ENCODE measurements at regions not wholly inside any gene's neighbourhood (a gene's known extent, or its start where the extent isn't known, plus 50 kb on each side); places are given as distances from the start of the nearest gene placed in this dataset.

DNA sequence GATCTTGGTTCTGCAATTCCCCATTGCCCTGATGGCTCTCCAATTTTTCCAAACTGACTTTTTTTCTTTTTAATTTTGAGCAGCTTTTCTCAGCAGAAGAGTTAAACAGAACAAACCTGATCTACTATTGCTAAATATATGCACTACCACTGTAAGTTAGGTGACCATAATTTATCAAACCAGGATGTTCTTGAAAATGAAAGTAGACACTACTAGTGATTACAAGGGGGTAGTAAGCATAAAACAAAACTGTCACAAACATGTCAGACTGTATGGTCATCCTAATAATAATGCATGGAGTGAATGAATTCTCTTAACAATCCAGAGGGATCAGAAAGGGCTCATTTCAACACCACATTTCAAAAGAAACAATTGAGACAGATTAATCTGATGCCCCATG is 183.0 kb upstream of the FOXN3 start:
- DNase-seq, result no peak

DNA sequence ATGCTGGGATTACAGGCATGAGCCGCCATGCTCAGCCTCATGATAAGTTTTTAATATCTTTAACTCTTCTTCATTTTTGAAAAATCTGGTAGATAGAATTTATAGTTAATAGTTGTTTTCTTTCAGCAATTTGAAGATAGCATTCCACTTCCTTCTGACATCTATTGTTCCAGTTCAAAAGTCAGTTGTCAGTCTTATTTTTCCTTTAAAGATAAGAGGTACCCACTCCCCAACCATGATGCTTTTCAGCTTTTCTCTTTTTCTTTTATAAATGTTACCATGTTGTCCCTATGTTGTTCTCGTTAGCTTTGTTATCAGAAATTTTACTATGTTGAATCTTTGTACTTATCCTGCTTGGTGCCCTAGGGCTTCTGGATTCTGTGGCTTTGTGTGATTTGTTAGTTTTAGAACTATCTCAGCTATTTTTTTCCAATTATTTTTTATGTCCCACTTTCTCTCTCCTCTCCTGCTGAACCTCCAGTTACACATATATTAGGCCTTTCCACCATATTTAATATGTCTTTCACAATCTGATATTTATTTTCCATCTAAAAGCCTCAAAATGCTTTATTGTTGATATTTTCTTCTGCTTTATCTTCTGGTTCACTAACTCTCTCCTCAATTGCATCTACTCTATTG is 181.6 kb upstream of the FOXN3 start:
- DNase-seq, result no peak

DNA sequence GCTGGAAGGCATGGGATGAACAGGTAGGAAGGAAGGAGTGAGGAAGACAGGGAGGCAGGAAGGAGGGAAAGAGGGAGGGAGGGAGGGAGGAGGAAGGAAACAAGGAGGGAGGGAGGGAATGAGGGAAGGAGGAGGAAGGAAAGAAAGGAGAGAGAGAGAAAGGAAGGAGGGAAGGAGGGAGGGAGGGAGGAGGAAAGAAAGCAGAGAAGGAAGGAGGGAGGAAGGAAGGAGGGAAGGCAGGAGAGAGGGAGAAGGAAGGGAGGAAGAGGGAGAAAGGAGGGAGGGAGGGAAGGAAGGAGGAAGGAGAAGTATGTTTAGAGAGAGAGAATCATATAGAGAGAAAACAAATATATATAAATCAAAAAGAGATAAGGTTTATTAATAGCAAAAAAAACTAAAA is 175.9 kb upstream of the FOXN3 start:
- DNase-seq, result no peak

DNA sequence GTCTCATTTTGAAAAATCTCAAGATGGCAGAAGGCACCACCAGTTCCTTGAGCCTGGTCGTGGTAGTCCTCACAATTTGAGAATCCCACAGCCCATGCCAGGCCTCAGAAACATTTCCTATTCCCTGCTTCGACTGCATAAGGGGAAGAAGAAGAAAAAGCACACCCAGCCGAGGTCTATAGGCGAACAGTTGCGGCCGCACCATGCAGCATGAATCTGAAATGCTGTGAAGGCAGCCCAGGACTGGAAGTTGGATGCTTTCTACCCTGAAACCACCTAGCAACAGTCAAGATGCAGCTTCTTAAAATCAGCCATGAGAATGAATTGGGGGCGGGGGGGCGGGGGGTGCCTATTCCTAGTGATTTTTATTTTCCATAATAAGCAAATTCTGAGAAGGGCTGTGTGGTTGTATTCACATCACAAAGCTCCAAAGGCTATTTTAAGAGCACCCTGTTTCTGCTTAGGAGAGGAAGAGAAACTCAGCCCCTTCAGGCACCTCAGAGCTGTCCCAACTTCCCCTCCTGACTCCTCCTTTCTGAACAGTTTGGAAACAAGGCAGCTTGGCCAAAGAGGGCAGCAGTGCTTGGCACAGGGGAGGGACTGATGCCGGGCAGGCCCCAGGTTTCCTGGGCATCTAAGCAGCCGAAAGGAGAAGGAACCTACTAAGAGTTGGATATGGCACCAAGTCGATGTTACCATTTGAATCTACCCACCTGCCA is 172.5 kb upstream of the FOXN3 start:
- no peak for DNase-seq

DNA sequence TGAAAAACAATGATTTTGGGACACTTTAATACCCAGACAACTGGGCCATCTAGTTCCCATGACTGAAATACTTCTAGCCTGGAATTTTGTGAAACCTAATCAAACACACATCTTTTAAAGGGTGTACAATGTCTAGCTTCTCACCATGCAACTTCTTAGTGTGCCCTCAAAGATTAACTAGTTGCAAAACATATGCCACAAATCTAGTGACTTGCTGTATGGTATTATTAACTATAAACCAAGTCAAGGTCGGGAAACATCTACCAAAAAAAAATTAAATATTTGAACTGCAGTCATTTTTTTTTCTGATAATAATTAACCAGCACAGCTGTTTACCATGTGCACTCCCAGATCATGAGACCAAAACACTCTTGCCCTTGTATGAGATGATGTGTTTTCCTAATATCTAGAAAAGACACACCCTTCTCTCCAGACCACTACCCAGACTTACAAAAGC is 171.8 kb upstream of the FOXN3 start:
- no peak for DNase-seq

DNA sequence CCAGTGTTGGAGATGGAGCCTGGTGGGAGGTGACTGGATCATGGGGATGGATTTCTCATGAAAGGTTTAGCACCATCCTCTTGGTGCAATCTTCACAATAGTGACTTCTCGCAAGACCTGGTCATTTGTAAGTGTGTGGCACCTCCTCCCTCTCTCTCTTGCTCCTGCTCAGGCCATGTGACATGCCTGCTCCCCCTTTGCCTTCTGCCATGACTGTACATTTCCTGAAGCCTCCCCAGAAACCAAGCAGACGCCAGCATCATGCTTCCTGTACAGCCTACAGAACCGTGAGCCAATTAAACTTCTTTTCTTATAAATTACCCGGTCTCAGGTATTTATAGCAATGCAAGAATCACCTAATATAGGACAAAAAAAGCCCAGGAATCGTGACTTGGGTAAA is 171.0 kb upstream of the FOXN3 start:
- DNase-seq, result no peak

DNA sequence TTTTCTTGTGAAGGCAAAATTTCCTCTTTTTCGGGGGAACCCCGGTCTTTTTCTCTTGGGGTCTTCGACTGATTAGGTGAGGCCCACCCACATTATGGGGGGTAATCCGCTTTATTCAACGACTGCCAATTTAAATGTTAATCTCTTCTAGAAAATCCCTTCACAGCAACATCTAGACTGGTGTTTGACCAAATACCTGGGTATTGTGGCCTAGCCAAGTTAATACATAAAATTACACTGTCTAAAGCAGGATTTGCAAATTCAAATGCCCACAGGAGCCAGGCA is 170.0 kb upstream of the FOXN3 start:
- DNase-seq, result no peak

DNA sequence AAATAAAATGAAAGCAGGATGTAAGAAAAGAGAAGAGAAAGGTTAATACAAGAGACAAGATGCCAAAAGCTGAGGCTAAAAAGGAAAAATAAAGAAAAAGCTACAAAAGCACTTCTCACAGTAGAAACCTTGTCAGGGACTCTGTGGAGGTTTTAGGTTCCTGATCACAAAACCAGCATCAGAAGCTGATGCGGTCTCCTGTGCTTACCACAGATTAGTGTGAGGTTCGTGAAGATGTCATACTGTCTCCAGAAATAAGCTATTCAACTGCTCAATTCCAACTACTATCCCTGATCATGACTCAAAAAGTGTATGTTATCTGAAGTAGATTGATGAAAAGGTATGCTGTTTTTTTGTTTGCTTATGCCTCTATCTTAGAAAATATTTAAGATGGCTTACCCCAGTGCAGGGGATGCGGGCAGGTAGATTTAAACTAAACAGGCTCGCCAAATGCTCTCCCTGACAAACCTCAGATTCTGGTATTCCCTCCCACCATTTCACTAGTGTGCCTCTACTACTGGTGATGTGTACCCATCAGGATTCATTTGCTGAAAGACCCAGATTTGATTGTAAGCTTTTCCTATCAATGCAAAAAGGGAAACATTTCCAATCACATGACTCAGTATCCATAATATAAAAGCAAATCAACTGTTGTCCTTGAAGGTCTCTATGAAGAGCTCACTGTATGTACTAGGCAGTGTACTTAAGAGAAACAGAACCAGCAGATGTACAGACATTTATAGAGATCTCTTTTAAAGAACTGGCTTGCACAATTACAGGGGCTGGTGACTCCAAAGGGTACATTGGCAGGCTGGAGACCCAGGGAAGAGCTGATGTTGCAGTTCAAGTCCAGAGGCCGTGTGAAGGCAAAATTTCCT is 169.5 kb upstream of the FOXN3 start:
- no peak for DNase-seq

DNA sequence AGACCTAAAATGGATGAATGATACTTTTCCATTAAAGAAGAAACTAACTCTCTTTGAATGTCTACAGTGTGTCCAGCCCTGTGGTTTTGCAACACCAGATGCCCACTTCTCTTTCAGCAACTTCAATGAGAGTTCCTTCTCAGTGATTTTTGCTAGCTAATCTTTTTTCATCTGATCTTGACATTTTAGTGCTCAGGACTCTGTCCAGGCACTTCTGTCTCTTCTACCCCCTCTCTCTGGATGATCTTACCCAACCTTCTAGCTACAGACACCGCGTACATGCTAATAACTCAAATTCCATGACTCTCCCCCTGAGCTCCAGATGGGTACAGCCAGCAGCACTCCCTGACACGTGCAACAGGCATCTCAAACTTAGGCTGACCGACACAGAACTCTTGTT is 161.1 kb upstream of the FOXN3 start:
- DNase-seq, result no peak

DNA sequence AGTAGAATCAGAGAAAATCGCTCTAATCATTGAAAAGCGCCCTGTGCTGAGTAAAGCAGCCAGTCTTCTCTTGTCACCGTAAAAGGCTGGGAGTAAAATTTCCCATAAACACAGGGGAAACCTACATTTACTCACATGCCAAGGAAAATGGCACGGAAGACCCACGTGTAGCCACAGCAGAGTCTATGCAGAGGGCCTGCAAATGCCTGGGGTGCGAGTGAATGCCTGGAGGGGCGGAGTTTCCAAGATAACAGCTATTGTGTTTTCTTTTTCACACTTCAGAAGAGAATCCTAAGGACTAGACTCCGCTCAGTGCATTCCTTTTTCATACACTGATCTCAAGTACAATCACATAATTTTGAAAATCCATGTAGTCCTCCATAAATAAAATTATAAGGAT is 159.9 kb upstream of the FOXN3 start:
- DNase-seq, result no peak

DNA sequence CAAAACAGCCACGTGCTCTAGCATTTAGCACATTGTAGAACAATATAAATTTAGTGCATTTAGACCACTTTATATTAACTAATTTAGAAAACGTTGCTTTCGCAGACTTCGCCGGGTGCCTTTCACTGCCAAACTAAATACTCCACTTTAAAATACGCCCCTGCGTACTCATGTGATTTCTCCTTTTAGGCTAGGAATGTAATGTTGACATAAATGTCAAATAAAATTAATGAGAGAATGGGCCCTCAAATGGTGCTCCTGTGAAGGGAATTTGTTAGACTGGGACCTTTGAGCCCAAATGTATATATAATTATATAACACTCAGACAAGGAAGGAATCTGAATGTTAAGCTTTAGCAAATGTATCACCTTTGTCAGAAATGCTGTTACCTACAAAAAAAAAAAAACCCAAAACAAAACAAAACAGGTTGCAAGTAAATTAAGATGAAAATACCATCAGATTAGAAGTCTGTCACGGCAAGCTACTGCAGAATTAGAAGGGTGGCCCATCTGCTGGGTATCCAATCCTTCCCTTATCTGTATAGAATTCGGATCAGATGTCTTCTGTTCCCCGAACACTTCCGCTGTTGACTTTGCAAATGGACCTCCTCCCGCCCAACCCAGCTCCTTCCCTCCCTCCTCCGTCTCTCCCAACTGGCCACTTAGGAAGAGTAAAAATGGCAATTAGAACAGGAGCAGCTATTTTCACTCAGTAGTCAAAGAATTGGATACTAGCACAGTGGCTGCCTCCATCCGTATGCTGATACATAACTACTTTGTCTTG is 159.3 kb upstream of the FOXN3 start:
- DNase-seq, result no peak

DNA sequence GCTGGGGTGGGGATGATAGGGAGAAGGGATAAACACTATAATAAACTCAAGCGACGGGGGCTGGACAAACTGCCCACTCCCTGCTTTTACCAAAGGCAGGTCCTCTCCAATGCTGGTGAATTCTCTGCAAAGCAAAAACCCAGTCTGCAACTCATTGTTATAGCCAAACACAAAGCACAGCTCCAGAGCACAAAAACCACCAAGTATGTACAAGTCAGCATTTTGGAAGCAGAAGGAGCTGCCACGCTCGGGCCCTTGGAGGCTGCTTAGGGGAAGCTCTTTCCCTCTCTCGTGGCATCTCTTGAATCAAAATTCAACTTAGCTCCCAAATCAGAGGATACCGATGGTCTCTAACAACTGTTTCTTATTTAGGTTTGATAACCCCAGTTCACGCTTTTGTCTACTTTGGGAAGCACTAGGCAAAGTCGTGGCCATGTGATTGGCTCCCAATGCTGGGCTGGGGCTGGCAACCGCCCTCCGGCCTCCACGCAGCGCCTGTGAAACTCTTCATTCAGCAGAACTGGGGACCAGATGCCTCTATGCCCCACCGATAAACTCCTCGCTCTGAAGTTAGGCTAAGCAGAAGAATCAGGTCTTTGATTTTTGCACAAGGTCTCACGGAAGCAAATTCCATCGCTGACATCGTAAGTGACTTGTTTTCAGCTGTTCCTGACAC is 158.5 kb upstream of the FOXN3 start:
- DNase-seq, result no peak

DNA sequence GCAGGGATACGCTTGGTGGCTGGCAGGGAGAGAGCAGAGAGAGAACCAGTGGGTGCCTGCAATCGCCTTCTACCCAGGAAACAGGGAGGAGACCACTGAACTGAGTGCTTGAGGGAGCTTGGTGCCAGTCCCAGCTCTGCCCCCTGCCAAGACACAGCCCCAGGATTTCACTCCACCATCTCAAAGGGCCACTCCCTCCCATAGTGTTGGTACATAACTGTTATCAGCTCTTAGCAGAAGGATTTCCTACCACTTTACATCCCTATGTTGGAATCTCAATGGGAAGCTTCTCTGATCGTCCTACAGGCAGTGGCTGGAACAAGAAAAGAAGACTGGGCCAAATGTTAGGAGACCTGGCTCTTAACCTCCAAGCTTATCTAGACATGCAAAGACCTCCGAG is 157.4 kb upstream of the FOXN3 start:
- DNase-seq, result no peak

DNA sequence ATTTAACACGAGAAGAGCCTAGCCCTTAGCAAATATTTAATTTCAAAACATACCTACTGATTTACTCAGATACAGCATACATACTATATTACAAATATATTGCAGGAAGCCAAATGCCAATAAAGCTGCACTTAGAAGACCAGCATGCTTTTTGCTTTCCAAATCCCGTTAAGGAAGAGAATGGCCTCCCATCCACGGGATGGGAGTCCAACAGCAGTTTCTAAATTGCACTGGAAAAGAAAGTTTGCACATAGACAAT is 156.3 kb upstream of the FOXN3 start:
- no peak for DNase-seq

DNA sequence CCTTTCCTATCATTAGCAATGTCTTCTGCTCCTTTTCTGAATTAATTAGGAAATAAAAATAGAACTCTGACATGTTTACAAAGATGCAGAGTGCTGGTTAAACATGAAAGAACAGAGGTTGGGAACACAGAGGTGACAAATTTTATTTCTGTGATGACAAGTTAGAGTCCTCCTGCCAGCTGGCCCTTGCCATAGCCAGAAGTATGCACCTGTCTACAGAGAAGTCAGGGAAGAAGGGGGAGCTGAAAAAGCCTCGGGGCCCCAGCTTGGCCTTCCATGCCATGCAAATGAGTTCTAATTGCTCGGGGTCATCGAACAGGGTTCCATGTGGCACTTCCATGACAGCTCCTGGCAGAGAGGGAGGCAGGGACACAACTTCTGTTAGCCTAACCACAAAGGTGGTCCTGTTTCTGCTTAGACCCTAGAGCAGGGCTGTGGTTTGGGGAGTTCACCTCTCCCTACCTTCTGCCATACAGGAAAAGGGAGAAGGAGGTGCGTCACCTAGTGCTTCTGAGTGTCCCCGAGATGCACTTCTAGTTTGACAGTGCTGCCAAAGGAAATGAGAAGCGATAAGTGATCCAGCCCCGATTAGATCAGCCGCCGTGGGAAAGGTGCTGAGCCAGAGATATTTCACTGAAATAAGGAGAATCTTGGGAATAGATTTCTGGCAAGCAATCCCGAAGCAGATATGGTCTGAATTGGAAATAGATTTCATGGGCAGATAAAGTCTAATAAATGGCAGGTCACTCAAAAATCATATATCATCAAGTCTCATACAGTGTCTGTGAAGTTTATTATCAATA is 155.8 kb upstream of the FOXN3 start:
- DNase-seq, result no peak

DNA sequence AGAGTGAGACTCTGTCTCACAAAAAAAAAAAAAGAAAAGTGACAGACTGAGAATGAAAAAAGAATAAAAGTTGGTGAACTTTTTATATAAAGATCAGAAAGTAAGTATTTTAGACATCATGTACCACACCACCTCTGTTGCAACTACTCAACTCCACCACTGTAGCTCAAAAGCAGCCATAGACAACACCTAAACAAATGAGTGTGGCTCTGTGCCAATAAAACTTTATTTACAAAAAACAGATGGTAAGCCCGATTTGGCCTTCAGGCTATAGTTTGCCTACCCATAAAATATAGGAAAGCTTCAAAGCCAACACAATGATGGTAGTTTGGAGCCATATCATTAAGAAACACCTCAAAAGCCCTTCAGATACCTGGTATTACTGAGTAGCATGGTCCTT is 154.5 kb upstream of the FOXN3 start:
- no peak for DNase-seq

DNA sequence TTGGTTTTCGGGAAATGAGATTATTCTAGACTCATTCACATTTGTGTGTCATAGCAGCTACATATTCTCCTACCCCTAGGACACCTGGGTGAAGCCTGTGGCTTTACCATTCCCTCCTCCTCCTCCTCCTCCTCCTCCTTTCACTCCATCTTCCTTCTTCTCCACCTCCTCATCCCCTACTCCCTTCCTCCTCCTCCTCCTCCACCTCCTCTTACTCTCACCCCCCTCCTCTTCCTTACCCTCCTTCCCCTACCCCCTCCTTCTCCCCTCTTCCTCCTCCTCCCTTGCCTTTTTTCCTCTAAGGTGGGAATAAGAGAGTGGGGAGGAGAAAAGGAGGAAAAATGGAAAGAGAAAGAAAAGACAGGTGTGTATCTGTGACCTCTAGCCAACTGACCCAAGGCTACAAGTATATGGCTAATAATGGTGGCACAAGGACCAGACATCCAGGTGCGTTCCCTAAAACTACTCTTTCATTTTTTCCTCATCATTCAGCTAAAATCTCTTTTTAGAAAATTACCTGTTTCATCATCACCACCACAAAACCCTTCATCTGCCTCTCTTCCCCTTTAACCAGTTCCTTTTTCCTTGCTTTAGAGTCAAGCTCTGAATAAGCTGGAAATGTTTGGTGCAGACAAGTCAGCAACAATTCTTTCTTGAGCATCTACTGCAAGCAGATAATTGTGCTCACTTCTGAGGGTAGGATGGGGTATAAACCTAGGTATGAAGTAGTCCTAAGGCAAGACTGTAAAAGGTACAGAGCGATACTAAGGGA is 149.8 kb upstream of the FOXN3 start:
- no peak for DNase-seq

DNA sequence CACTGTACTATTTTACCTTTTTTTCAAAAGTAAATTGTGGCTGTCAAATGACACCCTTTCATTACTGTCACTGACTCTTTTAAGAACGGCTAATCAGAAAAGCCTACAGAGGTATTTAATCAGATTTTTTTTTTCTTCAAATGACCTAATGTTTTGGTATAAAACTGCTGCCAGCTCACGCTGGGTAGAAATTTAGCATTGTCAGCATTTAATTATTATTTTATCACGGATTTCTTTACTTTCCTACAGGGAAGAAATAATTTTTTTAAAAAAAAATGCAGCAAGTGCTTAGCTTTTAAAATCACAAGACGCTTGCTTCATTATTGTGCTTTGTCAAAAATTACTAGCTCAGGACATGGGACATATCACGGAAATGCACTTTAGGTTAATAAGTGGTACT is 149.1 kb upstream of the FOXN3 start:
- DNase-seq, result no peak

DNA sequence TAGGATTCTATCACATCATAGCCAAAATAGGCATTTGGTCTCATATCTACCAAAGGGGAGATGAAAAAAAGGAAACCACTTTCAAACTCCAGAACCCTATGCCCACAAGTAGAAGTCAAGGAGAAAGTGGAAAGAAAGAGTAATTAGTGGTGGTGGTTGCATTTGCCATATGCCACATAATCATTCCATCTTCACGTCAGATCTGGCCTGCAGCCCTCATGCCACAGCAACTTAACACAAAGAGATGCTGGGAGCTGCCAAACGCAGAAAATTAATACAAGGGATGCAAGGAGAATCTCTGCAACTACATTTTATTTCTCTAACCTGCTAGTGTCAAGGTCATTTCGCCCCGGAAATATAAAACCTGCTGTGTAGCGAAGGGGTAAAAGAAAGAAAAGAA is 148.6 kb upstream of the FOXN3 start:
- DNase-seq, result no peak

DNA sequence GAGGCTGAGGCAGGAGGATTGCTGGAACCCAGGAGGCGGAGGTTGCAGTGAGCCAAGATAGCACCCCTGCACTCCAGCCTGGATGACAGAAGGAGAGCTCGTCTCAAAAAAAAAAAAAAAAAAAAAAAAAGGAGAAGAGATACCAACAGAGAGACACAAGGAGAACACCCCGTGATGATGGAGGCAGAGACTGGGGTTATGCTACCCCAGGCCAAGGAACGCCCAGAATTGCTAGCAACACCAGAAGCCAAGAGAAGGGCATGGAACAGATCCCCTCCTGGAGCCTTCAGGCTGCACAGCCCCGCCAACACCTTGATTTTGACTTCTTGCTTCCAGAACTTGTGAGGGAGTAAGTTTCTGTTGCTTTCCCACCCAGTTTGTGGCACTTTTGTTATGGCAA is 148.0 kb upstream of the FOXN3 start:
- DNase-seq, result no peak

DNA sequence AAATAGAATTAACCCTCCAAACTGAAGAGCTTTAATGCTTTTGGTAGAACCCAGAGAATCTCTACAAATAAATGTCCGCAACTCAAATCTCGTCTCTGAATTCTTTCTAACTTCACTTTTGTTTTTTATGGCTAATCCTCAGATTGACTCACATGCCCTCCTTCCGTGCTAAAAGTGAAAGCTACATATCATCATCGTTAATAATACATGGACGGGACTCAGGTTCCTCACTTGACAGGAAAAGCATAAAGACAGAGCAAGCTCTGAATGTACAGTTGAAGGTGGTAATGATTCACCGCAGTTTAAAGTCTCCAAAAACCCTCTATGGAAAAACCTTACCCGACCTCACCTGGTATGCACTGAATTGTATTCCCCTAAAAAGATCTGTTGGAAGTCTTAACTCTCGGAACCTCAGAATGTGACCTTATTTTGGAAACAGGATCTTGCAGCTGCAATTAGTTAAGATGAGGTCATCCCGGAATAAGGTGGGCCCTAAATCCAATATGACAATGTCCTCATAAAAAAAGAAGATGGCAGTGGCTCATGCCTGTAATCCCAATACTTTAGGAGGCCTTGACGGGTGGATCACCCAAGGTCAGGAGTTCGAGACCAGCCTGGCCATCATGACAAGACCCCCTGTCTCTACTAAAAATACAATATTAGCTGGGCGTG is 147.4 kb upstream of the FOXN3 start:
- no peak for DNase-seq

All from DMS79 (cell line).